GM21515 (cell line): ENCODE measurements at regions not wholly inside any gene's neighbourhood (a gene's known extent, or its start where the extent isn't known, plus 50 kb on each side); places are given as distances from the start of the nearest gene placed in this dataset.
"Not testable (repeated sequence)": the region's sequence is repeated elsewhere in the genome, so short reads cannot be mapped to it uniquely, and the experiment has no call there.

Experiments used
- ATAC-seq: cut with Tn5 transposase; IDR thresholded peaks from one replicate; pipeline ENCODE4 v1.9.1; 2021; ENCODE audit not compliant: unreplicated experiment

DNA sequence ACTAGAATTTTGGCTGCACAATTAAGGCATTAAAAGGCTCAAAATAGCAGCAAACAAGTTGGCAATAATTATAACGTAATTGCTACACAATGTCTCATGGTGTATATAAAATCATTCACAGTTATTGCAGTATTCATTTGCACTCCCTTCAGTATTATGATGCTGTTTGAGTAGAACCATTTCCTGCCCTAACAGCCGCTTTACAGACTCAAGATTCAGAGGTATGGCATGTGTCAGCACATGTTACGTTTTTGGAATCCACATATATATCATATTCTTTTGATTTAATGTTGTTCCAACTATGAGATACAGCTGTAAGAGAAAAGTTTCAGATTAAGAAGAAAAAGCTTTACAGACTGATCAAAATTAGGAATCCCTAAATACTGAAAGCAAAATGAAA is 56.3 kb upstream of the NCKAP5 start:
- no peak for ATAC-seq

DNA sequence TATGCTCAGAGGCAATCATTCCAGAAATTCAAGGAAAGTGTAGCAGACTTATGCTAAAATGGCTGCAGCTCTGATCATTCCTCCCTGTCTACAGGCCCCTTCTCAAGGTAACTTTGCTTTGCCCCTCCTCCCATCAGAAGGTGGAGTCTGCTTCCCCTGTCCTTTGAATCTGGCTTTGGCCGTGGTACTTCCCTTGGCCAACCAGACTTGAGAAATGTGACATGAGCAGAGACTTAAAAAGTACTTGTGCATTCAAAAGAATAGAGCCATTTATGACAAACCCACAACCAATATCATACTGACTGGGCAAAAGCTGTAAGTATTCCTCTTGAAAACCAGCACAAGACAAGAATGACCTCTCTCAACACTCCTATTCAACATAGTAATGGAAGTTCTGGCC is 59.5 kb upstream of the NCKAP5 start:
- ATAC-seq: no peak

DNA sequence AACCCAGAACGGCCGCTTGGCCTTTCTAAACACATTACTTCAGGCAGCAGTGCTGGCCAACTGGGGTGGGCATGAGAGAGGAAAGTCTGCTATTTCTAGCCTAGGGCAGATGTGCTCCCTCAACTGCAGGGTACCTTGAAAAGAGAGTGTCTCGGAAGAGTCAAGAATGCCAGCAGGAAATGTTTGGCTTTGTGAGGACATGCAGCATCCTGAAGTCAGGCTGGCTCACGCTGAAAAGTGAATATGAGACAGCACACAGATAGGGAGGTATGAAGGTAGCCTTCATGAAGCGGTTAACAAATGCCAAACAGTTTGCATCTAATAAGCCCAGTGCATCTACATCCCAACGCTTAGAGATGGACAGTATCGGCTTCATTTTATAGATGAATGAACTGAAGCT is 65.0 kb upstream of the NCKAP5 start:
- no peak for ATAC-seq

DNA sequence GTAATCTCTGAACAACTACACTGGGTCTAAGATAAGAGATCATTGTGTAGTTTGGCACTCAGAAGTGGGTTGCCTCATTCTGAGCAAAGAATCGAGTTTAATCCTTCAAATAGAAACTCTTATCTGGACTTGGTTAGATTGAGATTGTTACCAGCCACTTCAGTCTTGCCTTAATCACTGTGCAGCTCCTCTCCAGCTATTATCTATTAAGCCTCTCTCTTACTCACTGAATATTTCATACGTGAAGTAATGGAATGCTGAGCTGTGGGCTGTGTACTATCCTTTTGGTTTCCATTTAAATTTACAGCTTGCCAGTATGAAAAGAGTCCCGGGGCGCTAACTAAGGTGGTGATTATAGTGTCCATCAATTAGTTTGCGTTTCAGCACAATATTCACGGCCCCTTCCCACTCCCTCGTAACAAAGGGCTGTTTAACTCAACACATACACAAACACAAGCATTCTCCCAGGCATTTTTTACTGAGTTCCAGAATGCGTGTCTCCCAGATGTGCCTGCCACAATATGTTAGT is 65.7 kb upstream of the NCKAP5 start:
- ATAC-seq: no peak

DNA sequence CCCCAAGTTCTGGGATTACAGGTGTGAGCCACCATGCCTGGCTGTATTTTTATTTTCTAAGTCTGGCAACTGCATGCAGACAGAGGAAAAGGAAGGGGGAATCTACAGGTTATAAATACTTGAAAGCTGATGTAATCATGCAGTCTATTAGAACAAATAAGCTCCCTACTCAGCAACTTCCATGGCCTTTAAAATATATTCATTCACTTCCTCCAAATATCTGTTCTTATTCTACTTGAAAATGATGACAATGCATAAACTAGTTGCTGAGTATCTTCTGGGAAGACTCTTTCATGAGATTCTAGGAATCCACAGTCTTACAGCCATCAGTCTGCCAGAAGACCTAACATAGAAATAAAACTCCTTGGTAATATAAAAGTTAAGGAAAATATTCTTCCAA is 66.9 kb upstream of the NCKAP5 start:
- ATAC-seq: no peak

DNA sequence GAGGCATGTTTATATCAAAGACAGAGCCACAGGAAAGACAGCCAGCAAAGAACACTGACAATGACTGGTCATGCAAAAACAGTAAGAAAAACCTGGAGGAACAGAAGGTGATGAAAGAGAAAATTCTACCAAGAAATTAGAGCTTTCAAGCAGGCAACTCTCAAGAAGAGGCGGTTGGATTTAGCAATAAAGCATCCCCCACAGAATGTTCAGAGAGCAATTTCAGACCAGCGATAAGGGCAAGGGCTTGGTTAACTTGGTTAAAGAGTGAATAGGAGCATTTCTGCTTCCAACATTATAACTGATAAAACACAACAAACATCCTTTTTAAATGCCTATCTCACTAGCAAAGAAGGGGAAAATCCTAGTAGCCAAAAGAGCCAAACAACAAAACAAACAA is 68.0 kb upstream of the NCKAP5 start:
- ATAC-seq: no peak

DNA sequence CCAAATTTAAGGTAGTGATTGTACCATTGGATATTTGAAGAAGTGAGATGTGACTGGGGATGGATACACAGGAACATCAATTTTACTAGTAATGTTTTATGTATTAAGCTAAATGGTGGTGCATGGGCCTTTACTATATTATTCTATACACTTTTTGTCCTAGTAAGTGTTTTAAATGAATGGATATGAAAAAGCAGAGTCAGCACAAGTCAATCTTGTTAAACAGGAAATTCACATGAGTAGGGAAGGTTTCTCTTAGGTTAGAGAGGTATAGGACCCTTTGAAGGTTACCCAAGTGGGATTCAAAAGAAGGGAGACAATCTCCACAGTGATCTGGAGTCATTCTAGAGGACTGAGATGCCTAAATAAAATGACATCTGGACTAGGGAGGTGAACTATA is 71.8 kb upstream of the NCKAP5 start:
- no peak for ATAC-seq

DNA sequence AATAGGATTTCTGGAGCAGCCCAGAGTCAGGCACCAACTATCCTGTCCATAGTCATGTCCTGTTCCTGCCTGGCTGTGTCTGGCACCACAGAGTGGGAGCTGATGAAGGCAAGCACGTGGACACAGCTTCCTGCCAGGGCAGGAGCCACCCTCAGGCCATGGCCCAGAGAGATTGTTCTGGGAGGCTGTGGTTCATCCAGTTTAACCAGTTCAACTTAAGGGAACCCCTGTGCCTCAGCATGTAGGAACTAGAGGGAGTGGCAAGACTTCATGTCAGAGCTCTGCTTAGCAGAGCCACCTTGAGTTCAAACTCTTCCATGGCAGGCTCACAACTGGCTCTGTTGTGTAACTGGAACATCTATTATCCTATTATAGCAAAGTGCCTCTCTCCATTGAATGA is 73.2 kb upstream of the NCKAP5 start:
- no peak for ATAC-seq

DNA sequence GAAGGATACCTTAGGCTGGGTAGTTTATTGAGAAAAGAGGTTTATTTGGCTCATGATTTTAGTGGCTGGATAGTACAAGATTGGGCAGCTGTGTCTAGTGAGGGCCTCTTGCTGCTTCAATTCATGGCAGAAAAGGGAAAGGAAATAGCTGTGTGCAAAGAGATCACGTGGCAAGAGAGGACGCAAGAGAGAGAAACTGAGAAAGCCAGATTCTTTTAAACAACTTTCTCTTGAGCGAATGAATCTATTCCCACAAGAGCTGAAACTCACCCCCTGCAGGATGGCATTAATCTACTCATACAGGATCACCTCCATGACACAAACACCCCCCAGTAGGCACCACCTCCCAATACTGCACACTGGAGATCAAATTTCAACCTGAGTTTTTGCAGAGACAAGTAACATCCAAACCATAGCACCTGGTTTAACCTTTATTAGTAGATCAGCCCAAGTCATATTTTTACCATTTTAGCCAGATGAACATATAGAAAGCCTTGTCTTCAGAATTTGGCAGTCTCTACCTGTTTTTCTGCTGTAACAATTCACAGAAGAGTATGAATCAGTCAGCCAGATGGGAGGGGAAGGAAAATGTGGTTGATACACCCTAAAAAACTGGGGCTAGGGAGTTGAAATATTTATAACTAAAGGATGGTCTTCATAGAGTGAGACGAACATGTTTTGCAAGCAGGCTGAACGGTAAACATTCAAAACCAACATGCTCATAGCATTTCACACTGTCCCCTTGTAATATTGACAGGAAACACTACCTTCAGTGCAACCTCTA is 73.9 kb upstream of the NCKAP5 start:
- no peak for ATAC-seq

DNA sequence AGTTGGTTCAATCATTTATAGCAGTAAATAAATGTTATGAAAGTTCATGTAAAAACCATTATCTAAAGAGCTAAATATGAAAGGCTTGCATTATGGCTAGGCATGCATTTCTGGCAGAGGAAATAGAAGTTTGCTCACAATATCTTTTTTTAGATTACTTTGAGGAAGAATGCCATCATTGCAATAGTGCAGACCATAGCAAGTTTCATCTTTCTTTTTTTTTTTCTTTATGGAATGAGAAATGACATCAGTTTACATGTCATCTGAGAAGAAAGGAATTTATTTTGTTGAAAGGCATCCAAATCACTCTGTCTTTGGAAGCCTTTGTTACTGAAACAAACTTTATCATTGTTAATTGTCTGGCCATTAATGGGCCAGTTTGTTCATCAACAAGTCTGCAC is 74.5 kb upstream of the NCKAP5 start:
- no peak for ATAC-seq

DNA sequence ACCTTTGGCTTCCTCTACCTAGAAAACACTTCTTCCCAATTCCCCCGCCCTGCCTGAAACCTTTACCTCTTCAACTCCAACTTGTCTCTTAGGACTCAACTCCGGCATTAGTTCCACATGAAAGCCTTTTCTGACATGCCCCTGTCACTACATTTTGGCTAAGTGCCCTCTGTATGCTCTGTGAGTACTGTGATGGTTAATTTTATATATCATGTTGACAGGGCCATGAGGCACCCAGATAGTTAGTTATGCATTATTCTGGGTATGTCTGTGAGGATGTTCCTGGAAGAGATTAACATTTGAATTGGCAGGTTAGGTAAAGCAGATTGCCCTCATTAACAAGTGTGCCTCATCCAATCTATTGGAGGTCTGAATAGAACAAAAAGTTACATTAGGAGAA is 75.6 kb upstream of the NCKAP5 start:
- no peak for ATAC-seq

DNA sequence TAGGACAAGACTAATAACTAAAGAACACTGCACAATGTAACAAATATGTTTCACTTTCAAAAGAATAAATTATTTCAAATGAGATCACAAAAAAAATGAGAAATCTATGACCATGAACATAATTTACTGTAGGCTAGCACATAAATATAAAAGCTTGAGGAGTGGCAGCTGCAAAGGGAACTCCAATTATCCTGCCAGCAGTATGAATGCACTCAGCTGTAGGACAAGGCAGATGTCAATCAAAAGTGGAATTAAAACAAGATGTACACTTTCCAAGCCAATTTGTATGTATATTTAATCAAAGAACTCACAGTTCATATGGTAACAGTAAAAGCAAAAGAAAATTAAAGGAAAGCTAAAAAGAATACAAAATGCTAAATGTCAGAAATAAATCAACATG is 76.6 kb upstream of the NCKAP5 start:
- no peak for ATAC-seq

DNA sequence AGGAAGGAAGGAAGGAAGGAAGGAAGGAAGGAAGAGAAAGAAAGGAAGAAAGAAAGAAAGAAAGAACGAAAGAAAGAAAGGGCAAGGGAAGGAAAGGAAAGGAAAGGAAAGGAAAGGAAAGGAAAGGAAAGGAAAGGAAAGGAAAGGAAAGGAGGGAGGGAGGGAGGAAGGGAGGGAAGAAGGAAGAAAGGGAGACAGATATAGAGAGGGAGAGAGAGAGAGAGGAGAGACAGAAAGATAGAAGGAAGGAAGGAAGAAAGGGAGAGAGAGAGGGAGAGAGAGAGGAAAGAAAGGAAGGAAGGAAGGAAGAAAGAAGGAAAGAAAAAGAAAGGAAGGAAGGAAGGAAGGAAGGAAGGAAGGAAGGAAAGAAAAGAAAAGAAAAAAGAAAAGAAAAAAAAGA is 79.1 kb upstream of the NCKAP5 start:
- ATAC-seq: not testable (repeated sequence)

DNA sequence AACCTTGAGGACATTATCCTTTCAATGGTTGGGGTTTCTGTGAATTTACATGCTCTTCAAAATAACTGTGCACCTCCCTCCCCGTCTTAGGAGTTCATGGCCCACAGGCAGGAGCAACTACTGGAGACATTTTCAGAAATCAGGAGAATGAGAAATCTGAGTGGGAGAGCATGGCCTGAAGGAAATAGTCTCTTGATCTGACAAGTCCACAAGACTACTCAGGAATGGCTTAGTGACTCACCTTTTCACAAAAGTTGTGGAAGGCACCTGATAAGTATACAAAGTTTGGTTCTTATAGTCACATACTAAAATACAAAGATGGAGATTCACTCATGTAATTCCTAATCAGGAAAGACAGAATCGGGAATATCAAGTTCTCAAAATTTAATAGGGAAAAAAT is 83.6 kb upstream of the NCKAP5 start:
- no peak for ATAC-seq

DNA sequence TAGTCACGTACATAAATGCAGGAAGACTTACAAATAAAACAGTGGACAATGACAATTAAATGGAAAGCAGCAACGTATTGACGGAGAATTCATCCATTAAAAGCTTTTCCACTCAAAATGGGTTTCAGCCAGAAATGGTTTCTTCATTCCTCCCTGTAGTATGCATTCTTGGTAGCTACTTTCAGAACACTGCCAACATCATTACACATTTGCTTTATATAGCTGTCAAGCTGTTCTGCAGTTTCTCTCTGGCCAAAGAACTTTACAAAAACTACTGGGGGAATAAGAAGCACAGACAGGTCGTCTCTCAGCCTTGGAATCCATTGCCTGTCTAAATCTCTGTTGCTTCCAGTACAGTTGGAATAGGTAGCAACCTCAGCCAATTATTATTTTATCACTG is 84.1 kb upstream of the NCKAP5 start:
- no peak for ATAC-seq

DNA sequence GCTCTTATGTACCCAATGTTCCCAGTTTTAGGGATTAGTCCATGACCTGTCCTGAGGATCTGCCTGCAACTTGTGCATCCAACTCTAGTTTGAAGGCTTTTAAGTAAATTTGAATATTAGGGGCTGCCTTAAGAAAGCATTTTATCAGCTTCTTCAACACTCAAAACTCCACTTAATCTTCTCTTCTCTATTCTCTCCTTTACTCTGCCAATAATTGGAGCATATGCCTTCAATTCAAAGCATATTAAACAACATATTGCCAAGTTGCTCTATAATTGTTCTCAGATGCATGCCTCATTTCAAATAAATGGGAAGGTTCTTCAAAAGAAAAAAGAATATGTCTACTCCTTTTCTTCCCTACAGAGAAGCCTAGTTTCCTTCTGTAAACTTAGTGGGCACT is 84.8 kb upstream of the NCKAP5 start:
- no peak for ATAC-seq

DNA sequence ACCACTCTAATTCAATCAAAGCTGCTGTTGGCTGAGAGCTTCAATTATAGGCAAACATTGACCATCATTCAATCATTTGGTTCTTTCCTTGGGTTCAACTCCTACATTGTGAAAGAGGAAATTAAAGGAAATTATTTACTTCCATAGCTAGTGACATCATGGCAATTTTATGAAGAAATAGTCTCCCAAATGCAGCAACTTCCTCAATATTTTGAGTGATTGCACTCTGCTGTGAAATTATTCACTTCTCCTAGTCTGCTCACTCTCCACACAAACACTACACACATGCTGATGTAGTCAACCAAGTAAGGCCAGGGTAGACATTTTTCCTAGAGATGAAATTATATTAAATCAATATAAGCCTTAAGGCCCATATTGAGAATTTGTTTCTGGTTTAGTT is 86.7 kb upstream of the NCKAP5 start:
- no peak for ATAC-seq

DNA sequence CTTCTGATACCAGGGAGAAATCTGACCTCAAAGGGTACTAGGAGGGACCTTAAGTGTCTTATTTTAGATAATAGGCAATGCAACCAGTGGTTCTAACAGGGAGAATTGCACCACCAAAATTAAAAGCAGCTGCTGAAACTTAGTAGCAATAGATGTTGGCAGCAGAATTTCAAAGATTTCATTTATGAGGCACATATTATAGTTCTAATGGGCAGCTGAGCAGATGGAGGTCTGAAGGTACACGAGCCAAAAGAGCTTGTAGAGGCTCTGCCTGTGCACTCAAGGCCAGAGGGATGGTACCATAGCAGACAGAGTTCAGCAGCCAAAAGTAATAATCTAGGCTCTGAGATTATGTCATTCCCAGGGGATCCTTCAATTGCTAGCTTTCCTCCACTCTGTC is 87.3 kb upstream of the NCKAP5 start:
- no peak for ATAC-seq

DNA sequence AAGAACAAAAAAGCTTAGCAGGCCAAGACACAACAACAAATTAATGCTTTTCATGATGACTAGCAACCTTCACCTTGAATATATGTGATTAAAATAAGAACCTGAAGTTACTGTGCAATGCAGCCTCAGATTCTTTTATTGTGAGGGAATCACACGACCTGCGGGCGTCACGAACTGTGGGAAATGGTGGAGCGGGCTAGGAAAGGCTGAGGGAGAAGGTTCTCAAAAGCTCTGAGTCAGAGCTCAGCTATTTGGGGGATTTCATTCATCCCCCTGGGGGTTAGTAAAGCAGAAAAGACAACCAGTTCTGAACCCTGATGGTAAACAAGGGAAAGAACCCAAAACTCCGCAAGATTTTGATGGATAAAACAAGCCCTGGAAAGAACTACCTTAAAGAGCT is 89.3 kb upstream of the NCKAP5 start:
- no peak for ATAC-seq

DNA sequence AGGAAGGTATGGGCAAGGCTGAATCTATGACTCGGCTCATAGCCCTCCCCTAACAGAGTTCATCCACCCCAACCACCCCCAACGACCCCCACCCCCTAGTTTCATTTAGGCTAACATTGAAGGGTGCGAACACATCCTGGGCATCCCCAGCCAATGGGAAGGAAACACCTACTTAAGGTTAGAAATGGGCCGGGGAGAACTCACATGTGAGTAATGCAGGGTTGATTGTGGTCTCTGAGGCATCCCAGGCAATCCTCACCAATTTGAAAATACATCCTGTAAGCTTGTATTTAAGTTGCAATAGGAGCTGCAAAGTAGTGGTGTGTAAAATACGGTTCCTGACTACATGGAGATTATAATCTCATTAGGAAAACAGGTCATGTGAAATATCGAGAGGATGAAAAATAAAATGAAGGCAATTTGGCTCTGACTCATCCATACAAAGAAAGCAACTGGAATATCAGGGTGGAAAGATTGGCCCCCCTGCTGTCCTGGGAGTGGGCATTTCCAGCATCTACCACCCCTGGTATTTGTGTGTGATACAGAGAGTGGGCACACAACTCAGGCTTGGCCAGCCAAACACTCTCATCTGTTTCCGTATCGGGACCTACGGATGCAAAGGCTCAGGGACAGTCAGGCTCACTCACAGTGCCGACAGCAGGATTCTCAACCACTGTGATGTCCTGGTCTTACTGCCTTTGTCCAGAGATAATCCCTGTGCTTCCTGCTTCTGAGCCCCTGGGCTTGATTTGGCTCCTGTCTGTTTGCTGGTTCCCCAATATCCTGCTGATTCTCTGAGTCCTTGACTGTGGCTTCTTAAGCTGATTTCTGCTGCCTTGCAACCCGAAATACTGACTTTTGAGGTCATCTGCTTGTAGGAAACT is 90.0 kb upstream of the NCKAP5 start:
- no peak for ATAC-seq

DNA sequence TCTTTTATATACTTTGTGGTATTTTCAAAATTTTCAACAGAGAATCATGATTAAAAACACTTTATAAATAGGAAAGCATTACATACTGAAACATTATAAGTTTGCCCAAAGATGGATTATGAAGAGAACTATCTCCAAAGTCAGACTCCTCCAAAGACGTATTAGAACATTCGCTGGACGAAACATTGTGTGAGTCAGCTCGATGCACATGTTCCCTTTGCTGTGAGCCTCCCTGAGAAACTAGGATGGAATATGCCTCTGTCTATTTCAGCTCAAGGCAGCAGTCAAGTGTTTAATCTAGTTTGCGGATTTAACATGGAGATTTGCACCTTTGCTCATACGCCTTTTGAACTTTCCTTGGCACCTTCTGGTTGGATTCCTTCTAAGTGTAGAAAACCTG is 92.2 kb upstream of the NCKAP5 start:
- ATAC-seq: no peak

DNA sequence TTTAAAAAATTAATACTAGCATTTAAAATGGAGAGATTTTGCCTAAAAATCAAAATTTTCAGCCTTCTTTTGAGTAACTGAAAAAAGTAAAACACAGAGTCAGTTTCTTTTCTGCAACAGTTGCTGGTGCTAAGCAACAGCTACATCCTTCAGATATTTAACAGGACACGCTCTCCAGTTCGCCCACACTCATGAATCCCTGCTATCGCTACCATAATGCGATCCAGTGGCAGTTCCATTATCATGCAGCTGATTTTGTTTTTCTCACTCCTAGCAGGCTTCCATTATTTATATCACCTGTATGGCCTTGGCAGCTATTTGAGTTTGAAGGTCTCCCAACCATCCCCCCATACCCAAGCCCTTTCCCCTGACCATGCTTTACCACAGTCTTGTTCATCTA is 93.1 kb upstream of the NCKAP5 start:
- no peak for ATAC-seq
